SU-DHL-6 (cell line): ENCODE measurements at regions not wholly inside any gene's neighbourhood (a gene's known extent, or its start where the extent isn't known, plus 50 kb on each side); places are given as distances from the start of the nearest gene placed in this dataset.

Source experiments
- H2AFZ ChIP-seq: fragments of 200-600 bp; sonication (generic); 2 replicates; pipeline ENCODE4 v1.6.1; 2014; ENCODE audit warnings: low read depth, mild to moderate bottlenecking, moderate library complexity, mixed read lengths, antibody characterized with exemption, low read length; ENCODE audit not compliant: severe bottlenecking
- H3F3A ChIP-seq: fragments of 200-600 bp; shearing (Covaris generic); 2 replicates; pipeline ENCODE4 v1.6.0; 2016; ENCODE audit warnings: antibody characterized with exemption, mild to moderate bottlenecking; ENCODE audit not compliant: insufficient read depth
- H3K27ac ChIP-seq: fragments of 200-600 bp; sonication (generic); 2 replicates; pipeline ENCODE4 v1.5.1; 2016; ENCODE audit warnings: low read depth, mild to moderate bottlenecking, low read length, moderate library complexity, mixed read lengths
- H3K27me3 ChIP-seq: fragments of 200-600 bp; sonication (generic), shearing (Covaris generic); 2 replicates; pipeline ENCODE4 v1.6.0; 2014; ENCODE audit warnings: mild to moderate bottlenecking, low read length
- H3K36me3 ChIP-seq: fragments of 200-600 bp; sonication (generic); 2 replicates; pipeline ENCODE4 v1.6.1; 2014; ENCODE audit warnings: mild to moderate bottlenecking, low read length, mixed read lengths
- H3K4me2 ChIP-seq: fragments of 300-600, 200-600 bp; shearing (Covaris generic), sonication (generic); 2 replicates; pipeline ENCODE4 v1.6.0; 2014; ENCODE audit warnings: low read length, low read depth, mild to moderate bottlenecking; ENCODE audit not compliant: poor library complexity, severe bottlenecking
- H3K4me3 ChIP-seq: fragments of 200-600 bp; sonication (generic); 2 replicates; pipeline ENCODE4 v1.5.1; 2014; ENCODE audit warnings: antibody characterized with exemption, low read length, mild to moderate bottlenecking, mixed read lengths; ENCODE audit not compliant: insufficient read depth, poor library complexity, severe bottlenecking
- H3K79me2 ChIP-seq: fragments of 200-600 bp; sonication (generic); 2 replicates; pipeline ENCODE4 v1.6.1; 2014; ENCODE audit warnings: mild to moderate bottlenecking, low read length, moderate library complexity; ENCODE audit not compliant: insufficient read depth
- H3K9ac ChIP-seq: fragments of 200-600 bp; sonication (generic); 2 replicates; pipeline ENCODE4 v1.7.0; 2014; ENCODE audit warnings: mild to moderate bottlenecking, low read length
- H3K9me2 ChIP-seq: fragments of 200-600 bp; sonication (generic); replicated peaks from 2 replicates; pipeline ENCODE4 v1.6.1; 2014; ENCODE audit warnings: low read length; ENCODE audit not compliant: insufficient read depth
- H3K9me3 ChIP-seq: fragments of 200-600 bp; sonication (generic); 2 replicates; pipeline ENCODE4 v1.6.1; 2014; ENCODE audit warnings: low read length, mixed read lengths; ENCODE audit not compliant: insufficient read depth
- H4K20me1 ChIP-seq: fragments of 200-600 bp; sonication (generic); 2 replicates; pipeline ENCODE4 v1.6.1; 2014; ENCODE audit warnings: low read depth, mild to moderate bottlenecking, antibody characterized with exemption, low read length, moderate library complexity, mixed read lengths
- CTCF ChIP-seq: fragments of 200-600 bp; sonication (generic); IDR thresholded peaks from one replicate; pipeline ENCODE4 v1.5.1; 2017; ENCODE audit warnings: antibody characterized with exemption, mild to moderate bottlenecking, low read length, moderate library complexity; ENCODE audit not compliant: insufficient read depth, poor library complexity, severe bottlenecking
- EZH2phosphoT487 ChIP-seq: fragments of 200-600 bp; sonication (generic), shearing (Covaris generic); conservative IDR thresholded peaks from 2 replicates; pipeline ENCODE4 v1.6.1; 2018; ENCODE audit warnings: mild to moderate bottlenecking, antibody characterized with exemption, low read length, moderate library complexity, mixed read lengths

- Histone ChIP-seq H3F3A (no peaks in the 10 kb centered on the region), H3K27me3 (no peaks in the 10 kb centered on the region), H4K20me1 (no peaks in the 10 kb centered on the region), H3K9me3 (no peaks in the 10 kb centered on the region), H2AFZ (no peak overlapping the region), H3K4me3 (no peak overlapping the region), H3K27ac (no peak overlapping the region), H3K9ac (no peak overlapping the region), H3K4me2 (no peak overlapping the region), H3K79me2 (no peaks in the 10 kb centered on the region), H3K36me3 (no peaks in the 10 kb centered on the region), H3K9me2 (no peaks in the 10 kb centered on the region)
- TF ChIP-seq EZH2phosphoT487: no peak
- no peak for TF ChIP-seq CTCF
Observed at GRCh38 chr4:153087671-153088194, 116.5 kb upstream of the TRIM2 start.

- Histone ChIP-seq H3K79me2 (no peaks in the 10 kb centered on the region), H3K4me2 (no peak overlapping the region), H3K9me3 (no peaks in the 10 kb centered on the region), H3K9ac (no peak overlapping the region), H3K4me3 (no peak overlapping the region), H2AFZ (no peak overlapping the region), H3K9me2 (no peaks in the 10 kb centered on the region), H3K36me3 (no peaks in the 10 kb centered on the region), H3F3A (no peaks in the 10 kb centered on the region), H3K27ac (no peak overlapping the region), H4K20me1 (no peaks in the 10 kb centered on the region), H3K27me3 (no peaks in the 10 kb centered on the region)
- no peak for TF ChIP-seq CTCF
- no peak for TF ChIP-seq EZH2phosphoT487
Observed at GRCh38 chr4:153089742-153090141, 114.5 kb upstream of the TRIM2 start.

- H3K27ac ChIP-seq: no peak overlapping the region
- H3K4me3 ChIP-seq: no peak overlapping the region
- no peaks in the 10 kb centered on the region for H4K20me1 ChIP-seq
- H3K4me2 ChIP-seq: no peak overlapping the region
- H3F3A ChIP-seq: no peaks in the 10 kb centered on the region
- TF ChIP-seq CTCF: no peak
- no peak for TF ChIP-seq EZH2phosphoT487
- no peaks in the 10 kb centered on the region for H3K79me2 ChIP-seq
- no peaks in the 10 kb centered on the region for H3K9me3 ChIP-seq
- no peaks in the 10 kb centered on the region for H3K9me2 ChIP-seq
- no peak overlapping the region for H3K9ac ChIP-seq
- H3K27me3 ChIP-seq: no peaks in the 10 kb centered on the region
- no peaks in the 10 kb centered on the region for H3K36me3 ChIP-seq
- H2AFZ ChIP-seq: no peak overlapping the region
Observed at GRCh38 chr4:153090181-153090580, 114.1 kb upstream of the TRIM2 start.
